A673 (cell line): ENCODE measurements at regions not wholly inside any gene's neighbourhood (a gene's known extent, or its start where the extent isn't known, plus 50 kb on each side); places are given as distances from the start of the nearest gene placed in this dataset.

Source experiments
- BruUV-seq: library from RNA; stranded (reverse); fragments of 400-500 nt; replicated peaks from 2 replicates; lab custom pipeline; 2021; lab: Mats Ljungman, UMichigan
- CTCF ChIA-PET: fragments of 300-600 bp; sonication (Branson Sonifier 250); formaldehyde crosslinking; loops from one replicate; lab custom pipeline; 2022; ENCODE audit warnings: antibody characterized with exemption; lab: Charles Lee
- POLR2A ChIA-PET: fragments of 300-600 bp; sonication (Branson Sonifier 250); formaldehyde crosslinking; loops from one replicate; lab custom pipeline; 2022; ENCODE audit warnings: antibody characterized with exemption; ENCODE audit not compliant: low non-redundant PET; lab: Charles Lee
- DNase-seq: peaks from one replicate; pipeline ENCODE4 v3.0.0-alpha.2; 2015; ENCODE audit warnings: low spot score
- H3K27ac ChIP-seq: fragments of 200-600 bp; sonication (generic); 2 replicates; pipeline ENCODE4 v1.5.1; 2016; ENCODE audit warnings: mixed run types, low read depth, mild to moderate bottlenecking, mixed read lengths, antibody characterized with exemption, low read length; ENCODE audit not compliant: poor library complexity, severe bottlenecking
- H3K27me3 ChIP-seq: fragments of 200-600 bp; sonication (generic); replicated peaks from 2 replicates; pipeline ENCODE4 v1.6.1; 2017; ENCODE audit warnings: mixed run types, low read depth, mild to moderate bottlenecking, mixed read lengths, antibody characterized with exemption, low read length; ENCODE audit not compliant: insufficient read depth, poor library complexity
- H3K36me3 ChIP-seq: fragments of 200-600 bp; sonication (generic); 2 replicates; pipeline ENCODE4 v1.6.1; 2016; ENCODE audit warnings: mixed run types, mild to moderate bottlenecking, mixed read lengths, antibody characterized with exemption, low read length; ENCODE audit not compliant: insufficient read depth, poor library complexity, severe bottlenecking
- H3K4me1 ChIP-seq: fragments of 200-600 bp; sonication (generic); 2 replicates; pipeline ENCODE4 v1.6.1; 2017; ENCODE audit warnings: mixed run types, mild to moderate bottlenecking, mixed read lengths, antibody characterized with exemption, low read length; ENCODE audit not compliant: insufficient read depth, poor library complexity, severe bottlenecking
- H3K4me3 ChIP-seq: fragments of 200-600 bp; sonication (generic); 2 replicates; pipeline ENCODE4 v1.5.1; 2016; ENCODE audit warnings: low read depth, mixed run types, mild to moderate bottlenecking, mixed read lengths, low read length; ENCODE audit not compliant: poor library complexity, severe bottlenecking
- H3K9me3 ChIP-seq: fragments of 200-600 bp; sonication (generic); 2 replicates; pipeline ENCODE4 v1.6.1; 2016; ENCODE audit warnings: mixed run types, low read depth, mild to moderate bottlenecking, mixed read lengths, antibody characterized with exemption, low read length; ENCODE audit not compliant: poor library complexity, severe bottlenecking
- EZH2 ChIP-seq: fragments of 200-600 bp; sonication (generic); IDR thresholded peaks from 2 replicates; pipeline ENCODE4 v1.6.1; 2017; ENCODE audit warnings: borderline replicate concordance, low read depth, mild to moderate bottlenecking, mixed read lengths, antibody characterized with exemption, low read length; ENCODE audit not compliant: poor library complexity, severe bottlenecking
- intact Hi-C: fragments of 100-400 bp; cut with micrococcal nuclease; formaldehyde crosslinking; loops from one replicate; pipeline ENCODE4 v1.10.0; 2022; ENCODE audit not compliant: unreplicated experiment
- TF ChIP-seq, protein P1 (sequence below): fragments of 300-800, 200-600 bp; sonication (generic); conservative IDR thresholded peaks from 2 replicates; pipeline ENCODE4 v1.5.1; 2017; ENCODE audit warnings: low read depth, mild to moderate bottlenecking, antibody characterized with exemption, low read length, moderate library complexity, mixed read lengths

- intact Hi-C loops, result no loop called here
- ChIA-PET POLR2A (no interaction called here), CTCF (no interaction called here)
Observed at GRCh38 chr18:42582266-42582665, 533.2 kb downstream of the RIT2 start.

DNA sequence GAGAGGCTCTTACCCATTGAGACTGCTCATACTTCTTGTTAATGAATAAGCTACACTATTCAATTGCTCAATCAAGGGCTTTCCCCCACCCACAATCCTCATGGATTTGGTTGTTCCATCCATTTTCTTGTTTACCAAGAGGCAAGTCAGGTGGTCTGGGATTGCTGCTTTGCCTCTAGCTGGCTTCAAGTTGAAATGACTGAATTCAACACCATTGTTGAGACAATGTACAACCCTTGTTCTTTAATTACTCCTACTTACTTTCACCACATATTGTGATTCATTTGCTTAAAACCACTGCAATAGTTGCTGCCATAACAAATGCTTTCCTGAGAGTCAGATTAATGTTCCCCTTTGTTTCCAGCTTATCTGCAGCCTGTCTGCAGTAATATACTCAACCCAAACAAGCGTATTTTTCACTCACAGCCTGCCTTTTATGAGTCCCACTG lies 532.2 kb downstream of the RIT2 start:
- ChIA-PET CTCF (interaction anchor here (0.9 kb wide), 1 partner anchor 13 kb away, joined by 3 read pairs; no protein-coding TSS in a partner anchor), POLR2A (interaction anchor here (0.6 kb wide), 1 partner anchor 1796 kb away, joined by 3 read pairs; no protein-coding TSS in a partner anchor)
- DNase-seq, result no peak
- Histone ChIP-seq H3K27ac (no peak overlapping the region), H3K4me1 (no peaks in the 10 kb centered on the region), H3K9me3 (no peaks in the 10 kb centered on the region), H3K36me3 (no peaks in the 10 kb centered on the region), H3K27me3 (no peaks in the 10 kb centered on the region), H3K4me3 (no peak overlapping the region)
- intact Hi-C loops, result no loop called here
- TF ChIP-seq, protein P1, sequence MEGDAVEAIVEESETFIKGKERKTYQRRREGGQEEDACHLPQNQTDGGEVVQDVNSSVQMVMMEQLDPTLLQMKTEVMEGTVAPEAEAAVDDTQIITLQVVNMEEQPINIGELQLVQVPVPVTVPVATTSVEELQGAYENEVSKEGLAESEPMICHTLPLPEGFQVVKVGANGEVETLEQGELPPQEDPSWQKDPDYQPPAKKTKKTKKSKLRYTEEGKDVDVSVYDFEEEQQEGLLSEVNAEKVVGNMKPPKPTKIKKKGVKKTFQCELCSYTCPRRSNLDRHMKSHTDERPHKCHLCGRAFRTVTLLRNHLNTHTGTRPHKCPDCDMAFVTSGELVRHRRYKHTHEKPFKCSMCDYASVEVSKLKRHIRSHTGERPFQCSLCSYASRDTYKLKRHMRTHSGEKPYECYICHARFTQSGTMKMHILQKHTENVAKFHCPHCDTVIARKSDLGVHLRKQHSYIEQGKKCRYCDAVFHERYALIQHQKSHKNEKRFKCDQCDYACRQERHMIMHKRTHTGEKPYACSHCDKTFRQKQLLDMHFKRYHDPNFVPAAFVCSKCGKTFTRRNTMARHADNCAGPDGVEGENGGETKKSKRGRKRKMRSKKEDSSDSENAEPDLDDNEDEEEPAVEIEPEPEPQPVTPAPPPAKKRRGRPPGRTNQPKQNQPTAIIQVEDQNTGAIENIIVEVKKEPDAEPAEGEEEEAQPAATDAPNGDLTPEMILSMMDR, result no peak
- TF ChIP-seq EZH2, result no peak
- no TSS peak for BruUV-seq

More at GRCh38 chr18:42582266-42582665, 533.2 kb downstream of the RIT2 start:
- H3K9me3 ChIP-seq, result no peaks in the 10 kb centered on the region
- DNase-seq, result no peak
- no peak overlapping the region for H3K27ac ChIP-seq
- H3K4me3 ChIP-seq, result no peak overlapping the region
- no peaks in the 10 kb centered on the region for H3K27me3 ChIP-seq
- H3K36me3 ChIP-seq, result no peaks in the 10 kb centered on the region
- no peaks in the 10 kb centered on the region for H3K4me1 ChIP-seq
- TF ChIP-seq, protein P1, result no peak
- TF ChIP-seq EZH2, result no peak
- no TSS peak for BruUV-seq

DNA sequence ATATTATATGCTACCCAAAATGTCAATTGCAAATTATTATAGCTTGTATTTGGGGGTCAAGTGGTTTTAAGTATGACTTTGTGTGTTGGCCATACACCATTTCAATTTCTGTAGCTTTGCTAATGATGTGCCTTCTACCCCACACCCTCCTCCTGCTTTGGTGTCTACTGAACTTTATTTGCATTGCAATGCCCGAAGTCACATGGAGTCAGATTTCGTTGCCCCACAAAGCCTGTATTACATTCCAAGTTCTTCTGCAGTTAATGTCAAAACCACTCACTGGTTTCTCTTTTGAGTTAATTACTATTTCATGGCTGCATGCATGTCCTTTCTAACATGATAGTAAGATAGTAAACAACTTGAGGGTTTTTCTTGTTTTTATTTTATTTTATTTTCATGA lies 528.9 kb downstream of the RIT2 start:
- Histone ChIP-seq H3K27ac (no peak overlapping the region), H3K27me3 (no peaks in the 10 kb centered on the region), H3K9me3 (no peaks in the 10 kb centered on the region), H3K4me1 (no peaks in the 10 kb centered on the region), H3K4me3 (no peak overlapping the region), H3K36me3 (no peaks in the 10 kb centered on the region)
- BruUV-seq, result no TSS peak
- CTCF ChIA-PET, result interaction anchor here (1.5 kb wide), 1 partner anchor 10 kb away, joined by 3 read pairs; no protein-coding TSS in a partner anchor
- no peak for DNase-seq
- POLR2A ChIA-PET, result no interaction called here
- intact Hi-C loops, result no loop called here
- TF ChIP-seq EZH2, result no peak
- TF ChIP-seq, protein P1, result no peak
